ENCODE measurements at regions not wholly inside any gene's neighbourhood (a gene's known extent, or its start where the extent isn't known, plus 50 kb on each side); places are given as distances from the start of the nearest gene placed in this dataset.

- no peak overlapping the region for H3K4me3 ChIP-seq (ENCODE audit: low read depth, low read length)
- DNase-seq (ENCODE audit: low read depth): no peak
- no peak for TF ChIP-seq CTCF (conservative IDR thresholded peaks at IDR 0.05; ENCODE audit: low read depth, low read length)
These were observed 64.2 kb downstream of the LLPH start for GRCh38 chr12:66066137-66066928.

GRCh38 chr12:66065641-66066136, 64.9 kb downstream of the LLPH start:
- TF ChIP-seq CTCF (conservative IDR thresholded peaks at IDR 0.05; ENCODE audit: low read depth, low read length): no peak
- no peak for DNase-seq (ENCODE audit: low read depth)
- no peak overlapping the region for H3K4me3 ChIP-seq (ENCODE audit: low read depth, low read length)

DNA sequence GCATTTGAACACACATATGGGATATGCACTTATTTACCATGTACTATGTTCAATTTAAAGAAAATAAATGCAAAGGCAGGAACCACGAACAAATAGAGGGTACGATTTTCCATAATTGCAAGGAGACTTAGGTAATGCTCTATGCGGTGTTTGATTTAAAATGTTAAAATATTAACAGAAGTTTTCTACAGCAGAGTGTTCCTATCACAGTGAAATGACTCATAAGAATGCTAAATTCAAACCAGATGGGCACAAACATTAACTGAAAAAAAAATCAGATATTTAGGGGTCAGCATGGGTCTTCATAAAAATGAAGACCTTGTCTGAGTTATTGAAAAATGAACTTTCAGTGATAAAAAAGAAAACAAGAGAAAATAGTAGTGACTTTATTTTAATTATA, 65.4 kb downstream of the LLPH start:
- DNase-seq (ENCODE audit: low read depth): no peak
- H3K4me3 ChIP-seq (ENCODE audit: low read depth, low read length): no peak overlapping the region
- TF ChIP-seq CTCF (conservative IDR thresholded peaks at IDR 0.05; ENCODE audit: low read depth, low read length): no peak

DNA sequence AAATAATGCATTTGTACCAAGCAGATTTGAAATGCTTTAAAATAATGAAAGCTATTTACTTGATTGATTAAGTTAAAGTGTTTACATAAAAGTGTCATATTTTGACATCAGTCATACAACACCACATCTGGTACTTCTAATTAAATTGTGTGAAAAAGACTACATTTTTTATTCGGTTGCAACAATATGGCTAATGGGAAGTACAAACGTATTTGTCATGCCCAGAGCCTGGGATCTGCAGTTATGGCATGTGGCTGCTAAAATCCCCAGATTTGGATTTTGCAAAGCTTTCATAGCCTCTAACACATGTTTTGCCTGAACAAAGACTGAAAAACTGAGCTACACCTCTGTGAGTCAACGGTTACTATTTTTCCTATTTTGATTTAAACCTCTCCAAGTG, 66.6 kb downstream of the LLPH start:
- DNase-seq (ENCODE audit: low read depth): no peak
- TF ChIP-seq CTCF (conservative IDR thresholded peaks at IDR 0.05; ENCODE audit: low read depth, low read length): no peak
- no peak overlapping the region for H3K4me3 ChIP-seq (ENCODE audit: low read depth, low read length)

- no peak for DNase-seq (ENCODE audit: low read depth)
- no peak for TF ChIP-seq CTCF (conservative IDR thresholded peaks at IDR 0.05; ENCODE audit: low read depth, low read length)
These were observed 68.3 kb downstream of the LLPH start for GRCh38 chr12:66062290-66062625.

GRCh38 chr12:66061557-66062289, 68.8 kb downstream of the LLPH start:
- H3K4me3 ChIP-seq (ENCODE audit: low read depth, low read length): no peak overlapping the region
- TF ChIP-seq CTCF (conservative IDR thresholded peaks at IDR 0.05; ENCODE audit: low read depth, low read length): no peak
- DNase-seq (ENCODE audit: low read depth): no peak

More at GRCh38 chr12:66062290-66062625, 68.3 kb downstream of the LLPH start:
- no peak overlapping the region for H3K4me3 ChIP-seq (ENCODE audit: low read depth, low read length)
